ENCODE measurements at regions not wholly inside any gene's neighbourhood (a gene's known extent, or its start where the extent isn't known, plus 50 kb on each side); places are given as distances from the start of the nearest gene placed in this dataset.
A peak's percentile ranks its signal among the peaks of the same experiment; 100 is the strongest.
"Not testable (repeated sequence)": the region's sequence is repeated elsewhere in the genome, so short reads cannot be mapped to it uniquely, and the experiment has no call there.

DNA sequence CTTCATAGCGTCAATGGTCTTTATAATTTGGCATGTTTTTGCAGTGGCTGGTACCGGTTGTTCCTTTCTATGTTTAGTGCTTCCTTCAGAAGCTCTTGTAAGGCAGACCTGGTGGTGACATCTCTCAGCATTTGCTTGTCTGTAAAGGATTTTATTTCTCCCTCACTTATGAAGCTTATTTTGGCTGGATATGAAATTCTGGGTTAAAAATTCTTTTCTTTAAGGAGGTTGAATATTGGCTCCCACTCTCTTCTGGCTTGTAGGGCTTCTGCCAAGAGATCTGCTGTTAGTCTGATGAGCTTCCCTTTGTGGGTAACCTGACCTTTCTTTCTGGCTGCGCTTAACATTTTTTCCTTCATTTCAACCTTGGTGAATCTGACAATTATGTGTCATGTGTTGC is 250.0 kb upstream of the CTNNB1 start:
- not testable (repeated sequence) for DNase-seq (ENCODE audit: low read depth)

DNA sequence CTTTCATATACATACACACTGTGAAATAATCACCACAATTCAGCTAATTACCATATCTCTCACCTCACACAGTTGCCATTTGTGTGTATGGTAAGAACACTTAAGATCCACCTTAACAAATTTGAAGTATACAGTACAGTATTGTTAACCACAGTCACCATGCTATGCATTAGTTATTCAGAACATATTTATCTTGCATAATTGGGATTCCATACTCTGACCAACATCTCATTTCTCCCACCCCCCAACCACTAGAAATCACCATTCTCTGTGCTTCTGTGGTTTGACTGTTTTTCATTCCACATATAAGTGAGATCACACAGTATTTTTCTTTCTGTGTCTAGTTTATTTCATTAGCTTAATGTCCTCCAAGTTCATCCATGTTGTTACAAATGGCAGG is 247.7 kb upstream of the CTNNB1 start:
- DNase-seq (ENCODE audit: low read depth), result no peak

- DNase-seq (ENCODE audit: low read depth), result no peak
Measured at GRCh38 chr3:40961104-40961857, 238.0 kb upstream of the CTNNB1 start.

GRCh38 chr3:40962721-40963120 is 236.6 kb upstream of the CTNNB1 start:
- DNase-seq (ENCODE audit: low read depth), result no peak

DNA sequence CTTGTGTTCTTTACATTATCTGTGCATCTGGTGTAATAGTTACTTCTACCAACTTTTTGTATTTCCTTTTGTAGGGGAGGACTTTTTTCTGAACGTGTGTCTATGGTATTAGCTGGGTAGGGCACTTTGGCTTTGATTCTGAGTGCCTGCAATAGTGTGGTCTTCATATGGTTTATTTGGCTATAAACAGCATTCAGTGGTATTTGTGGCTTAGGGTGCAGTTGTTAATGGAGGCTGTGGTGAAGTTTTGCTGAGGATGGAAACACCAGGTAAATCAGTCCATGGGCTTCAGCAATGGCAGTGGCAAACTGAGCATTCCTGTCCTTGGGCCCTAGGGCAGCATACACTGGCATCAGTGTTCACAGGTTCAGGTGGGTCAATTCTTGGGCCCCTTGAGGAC is 230.6 kb upstream of the CTNNB1 start:
- DNase-seq (ENCODE audit: low read depth), result no peak

GRCh38 chr3:40969341-40969740 is 230.0 kb upstream of the CTNNB1 start:
- no peak for DNase-seq (ENCODE audit: low read depth)

DNA sequence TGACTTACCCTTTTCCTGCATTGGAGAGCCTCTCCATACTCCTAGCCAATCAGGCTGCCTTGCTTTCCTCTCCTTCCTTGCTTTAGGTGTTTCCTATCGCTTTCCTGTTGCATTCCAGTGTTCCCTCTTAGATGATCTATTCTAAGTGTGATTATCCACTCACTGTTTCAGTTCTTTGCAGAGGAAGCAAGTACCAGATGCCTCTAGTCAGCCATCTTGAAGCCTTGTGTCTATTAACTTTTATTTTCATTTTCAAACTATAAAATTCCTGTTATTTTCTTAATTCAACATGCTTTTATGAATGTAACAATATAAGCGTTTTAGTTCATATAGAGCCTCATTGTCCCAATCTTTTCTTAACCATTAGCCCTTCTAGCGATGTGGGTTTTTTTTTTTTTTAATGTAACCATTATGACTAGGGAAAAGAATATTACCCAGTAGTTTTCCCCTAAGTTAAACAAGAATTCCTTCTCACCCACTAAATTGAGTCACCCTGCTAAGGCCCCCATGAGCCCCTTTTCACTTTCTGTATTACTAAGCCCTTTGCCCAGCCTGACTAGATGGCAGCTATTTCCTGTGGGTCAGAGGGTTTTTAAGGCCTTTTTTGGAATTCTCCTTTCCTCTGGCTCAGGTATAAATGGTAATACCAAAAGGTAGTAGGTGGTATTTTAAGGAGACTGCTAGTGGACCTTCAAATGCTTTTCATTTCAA is 229.4 kb upstream of the CTNNB1 start:
- no peak for DNase-seq (ENCODE audit: low read depth)

GRCh38 chr3:40971191-40972168 is 227.8 kb upstream of the CTNNB1 start:
- DNase-seq (ENCODE audit: low read depth), result peak; percentile 34

DNA sequence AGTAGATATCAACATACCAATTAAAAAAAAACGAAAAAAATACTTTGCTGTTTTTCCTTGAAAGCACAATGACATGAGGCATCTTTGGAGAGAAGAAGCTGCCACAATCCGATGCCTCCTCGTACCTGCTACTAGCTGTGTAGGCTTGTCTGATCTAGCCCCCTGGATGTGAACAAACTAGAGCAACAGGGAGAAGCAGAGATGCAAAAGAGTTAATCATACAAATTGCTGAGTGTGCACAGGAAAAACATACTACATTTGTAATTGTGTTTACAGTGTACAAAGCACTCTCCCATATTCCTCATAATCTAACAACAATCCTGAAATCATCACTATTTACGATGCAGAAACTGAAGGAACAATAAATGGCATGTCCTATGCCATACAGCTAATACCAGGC is 227.0 kb upstream of the CTNNB1 start:
- DNase-seq (ENCODE audit: low read depth), result no peak

GRCh38 chr3:40973141-40973540 is 226.2 kb upstream of the CTNNB1 start:
- DNase-seq (ENCODE audit: low read depth), result no peak

GRCh38 chr3:40975711-40976121 is 223.6 kb upstream of the CTNNB1 start:
- no peak for DNase-seq (ENCODE audit: low read depth)

DNA sequence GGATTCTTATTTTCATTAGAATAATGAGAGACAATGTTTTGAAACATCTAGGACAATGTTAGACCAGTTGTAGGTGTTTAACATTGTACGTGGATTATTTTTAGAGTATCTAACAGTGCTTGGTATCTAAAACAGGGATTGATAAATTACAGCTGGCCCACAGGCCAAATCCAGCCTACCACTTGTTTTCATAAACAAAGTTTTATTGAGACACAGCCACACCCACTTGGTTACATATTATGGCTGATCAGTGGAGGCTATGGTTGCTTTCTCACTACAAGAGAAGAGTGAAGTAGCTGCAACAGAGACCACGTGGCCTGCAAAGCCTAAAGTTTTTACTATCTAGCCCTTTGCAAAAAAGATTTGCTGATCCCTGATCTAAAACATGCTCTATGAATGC is 223.1 kb upstream of the CTNNB1 start:
- no peak for DNase-seq (ENCODE audit: low read depth)

GRCh38 chr3:40978442-40978841 is 220.9 kb upstream of the CTNNB1 start:
- no peak for DNase-seq (ENCODE audit: low read depth)

DNA sequence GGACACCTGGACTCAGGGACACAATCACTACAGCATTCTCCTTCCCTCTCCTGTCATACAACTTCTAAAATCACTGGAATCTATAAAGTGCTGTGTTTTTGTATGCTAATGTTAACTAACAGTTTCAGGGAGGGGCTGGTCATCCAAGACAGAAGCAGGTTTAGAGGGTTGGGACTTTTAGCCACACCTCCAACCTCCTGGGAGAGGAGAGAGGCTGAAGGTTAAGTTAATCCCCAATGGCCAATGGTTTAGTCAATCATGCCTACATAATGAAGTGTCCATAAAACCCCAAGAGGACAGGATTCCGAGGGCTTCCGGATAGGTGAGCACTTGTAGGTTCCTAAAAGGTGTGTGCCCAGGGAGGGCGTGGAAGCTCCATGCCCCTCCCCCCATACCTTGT is 219.3 kb upstream of the CTNNB1 start:
- DNase-seq (ENCODE audit: low read depth), result no peak

DNA sequence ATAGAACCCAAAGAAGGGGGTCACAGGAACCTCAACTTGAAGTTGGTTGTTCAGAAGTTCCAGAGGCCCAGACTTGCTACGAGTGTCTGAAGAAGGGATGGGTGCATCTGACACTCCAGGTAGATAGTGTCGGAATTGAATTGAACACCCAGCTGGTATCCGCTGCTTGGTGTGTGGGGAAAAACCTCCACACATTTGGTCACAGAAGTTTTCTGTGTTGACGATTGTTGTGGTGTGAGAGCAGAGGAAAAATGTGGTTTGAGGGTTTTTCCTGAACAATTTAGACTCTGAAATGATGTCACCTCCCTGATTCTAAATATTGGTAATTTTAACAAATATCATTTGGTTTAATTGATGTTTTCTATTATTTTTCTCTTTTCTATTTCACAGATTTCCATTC is 218.8 kb upstream of the CTNNB1 start:
- no peak for DNase-seq (ENCODE audit: low read depth)

- no peak for DNase-seq (ENCODE audit: low read depth)
Measured at GRCh38 chr3:40985195-40985594, 214.1 kb upstream of the CTNNB1 start.

DNA sequence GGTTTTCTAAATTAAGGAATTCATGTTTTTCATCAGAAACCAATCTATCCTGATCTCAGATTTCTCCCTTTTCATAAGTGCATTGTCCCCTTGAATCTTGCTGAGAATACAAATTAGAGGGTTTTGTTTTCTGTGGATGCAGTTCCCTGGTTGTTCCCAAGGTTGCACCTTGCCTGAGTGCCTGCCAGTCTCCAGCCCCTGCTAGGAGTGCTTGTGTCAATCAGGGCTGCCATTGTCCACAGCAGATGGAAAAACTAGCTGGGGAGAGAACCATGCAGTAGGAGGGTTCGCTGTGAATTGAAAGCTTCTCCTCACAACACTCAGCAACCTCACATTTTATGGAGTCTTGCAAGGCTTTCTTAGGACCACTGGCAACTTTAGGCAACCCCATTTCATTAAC is 210.8 kb upstream of the CTNNB1 start:
- no peak for DNase-seq (ENCODE audit: low read depth)

DNA sequence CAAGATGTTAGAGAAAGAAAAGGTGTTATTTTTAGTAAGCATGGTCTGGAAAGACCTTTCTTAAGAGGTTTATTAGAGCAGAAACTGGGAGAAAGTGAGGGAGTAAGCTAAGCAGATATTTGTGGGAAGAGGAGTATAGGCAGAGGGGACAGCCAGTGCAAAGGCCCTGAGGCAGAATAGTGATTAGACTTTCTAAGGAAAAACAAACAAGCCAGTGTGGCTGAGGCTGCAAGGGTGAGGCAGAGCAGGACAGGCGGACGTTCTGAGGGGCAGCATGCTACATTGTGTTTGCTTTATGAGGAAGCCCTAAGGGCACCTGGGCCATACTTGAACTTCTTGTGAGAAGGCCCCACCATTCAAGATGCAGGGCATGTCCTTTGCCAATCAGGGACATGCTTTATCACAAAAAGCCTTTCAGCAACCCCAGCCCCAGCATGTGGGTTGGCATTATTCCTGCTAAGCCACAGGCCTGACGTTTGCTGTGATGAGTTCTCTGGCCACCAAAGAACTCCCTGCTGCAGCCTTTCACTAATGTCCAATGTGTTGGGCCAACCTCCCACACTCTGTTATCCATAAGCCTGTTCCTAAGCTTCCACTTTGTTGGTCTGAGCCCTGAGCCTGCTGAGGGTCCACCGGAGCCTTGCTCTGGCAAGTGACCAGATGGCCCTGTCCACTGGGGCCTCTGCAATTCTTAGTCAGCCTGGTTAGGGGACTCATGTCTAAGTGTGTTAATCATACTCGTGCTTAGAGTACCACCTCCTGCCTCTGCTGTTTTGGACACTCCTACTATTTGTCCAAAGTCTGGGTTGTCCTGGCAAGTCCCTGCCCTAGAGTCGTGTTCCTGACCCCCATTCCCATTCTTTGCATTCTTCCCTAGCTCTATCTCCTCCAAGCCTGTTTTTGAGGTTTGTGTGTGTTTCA is 209.9 kb upstream of the CTNNB1 start:
- no peak for DNase-seq (ENCODE audit: low read depth)

DNA sequence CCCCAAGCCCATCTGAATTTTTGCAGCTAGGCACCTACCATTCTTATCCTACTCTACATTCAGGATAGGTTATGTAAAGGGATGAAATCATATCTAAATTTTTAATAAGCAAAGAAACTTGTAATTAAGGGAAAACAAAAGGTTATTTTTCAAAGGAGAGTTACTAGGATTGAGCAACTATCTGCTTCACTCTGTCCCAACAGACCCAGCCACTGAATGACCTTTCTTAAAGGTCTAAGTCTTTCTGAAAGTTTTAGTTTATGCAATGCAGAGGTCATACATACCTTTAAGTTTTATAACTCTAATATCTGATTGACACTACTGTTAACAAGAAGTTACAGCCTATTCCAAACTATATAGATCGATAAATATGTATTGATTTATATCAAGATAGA is 209.2 kb upstream of the CTNNB1 start:
- DNase-seq (ENCODE audit: low read depth), result no peak

GRCh38 chr3:40992023-40992422 is 207.3 kb upstream of the CTNNB1 start:
- DNase-seq (ENCODE audit: low read depth), result no peak

GRCh38 chr3:40994611-40995010 is 204.7 kb upstream of the CTNNB1 start:
- DNase-seq (ENCODE audit: low read depth), result no peak

GRCh38 chr3:40995271-40995670 is 204.0 kb upstream of the CTNNB1 start:
- DNase-seq (ENCODE audit: low read depth), result no peak
